ENCODE measurements at regions not wholly inside any gene's neighbourhood (a gene's known extent, or its start where the extent isn't known, plus 50 kb on each side); places are given as distances from the start of the nearest gene placed in this dataset.

DNA sequence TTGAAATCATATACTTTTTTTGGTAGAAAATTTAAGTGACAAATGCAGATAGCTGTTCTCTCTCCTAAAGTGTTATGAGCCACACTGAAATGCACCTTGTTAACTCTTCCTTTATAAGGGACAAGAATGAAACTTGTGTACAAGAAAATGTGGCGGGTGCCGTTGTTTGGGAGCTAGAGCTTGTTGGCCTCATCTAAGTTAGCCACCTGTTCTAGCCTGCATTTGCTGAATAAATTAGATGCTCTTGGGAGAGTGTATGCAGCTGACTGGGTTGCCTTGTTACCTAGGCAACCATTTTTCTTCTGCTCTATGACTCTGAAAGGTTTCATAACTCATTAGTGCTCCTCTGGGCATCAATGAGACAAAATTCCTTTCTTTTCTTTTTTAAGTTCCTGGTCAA lies 174.3 kb downstream of the TAF11L14 start:
- ChIA-PET CTCF (no interaction called here), POLR2A (no interaction called here)
- Histone ChIP-seq H3K9me3 (no peaks in the 10 kb centered on the region), H3K36me3 (ENCODE audit: control insufficient read depth in 2 of 2, extremely low read depth in 1 of 2, insufficient read depth in 1 of 2, low read length in 1 of 2) (no peaks in the 10 kb centered on the region), H3K27me3 (replicated peaks in 1 of 2; ENCODE audit: control insufficient read depth in 2 of 2, extremely low read depth in 1 of 2, insufficient read depth in 2 of 2, low read length in 1 of 2) (no peaks in the 10 kb centered on the region), H3K4me3 (ENCODE audit: control insufficient read depth in 1 of 2, extremely low read depth in 1 of 2, low read length in 1 of 2) (no peak overlapping the region), H3K4me1 (ENCODE audit: control insufficient read depth in 1 of 2, extremely low read depth in 1 of 2, insufficient read depth in 2 of 2, low read length in 2 of 2) (no peaks in the 10 kb centered on the region), H3K27ac (ENCODE audit: low read length) (no peak overlapping the region)
- 100% methylated on average over 1 of the region's 2 CpGs for WGBS (ENCODE audit: insufficient coverage)
- no peaks in the 10 kb centered on the region for H3K36me3 Mint-ChIP-seq
- DNase-seq (no peak), ATAC-seq (replicated peaks in 1 of 4) (no peak)
- peaks cover 8 to 15% (median 11%) of the 10 kb centered on the region in 3 donors for H3K9me3 Mint-ChIP-seq
- H3K27me3 Mint-ChIP-seq: no peaks in the 10 kb centered on the region
- no peaks in the 10 kb centered on the region for H3K4me1 Mint-ChIP-seq
- H3K27ac Mint-ChIP-seq: no peak overlapping the region
- no peak overlapping the region for H3K4me3 Mint-ChIP-seq

GRCh38 chr5:17810734-17811133 lies 176.5 kb downstream of the TAF11L14 start:
- Mint-ChIP-seq H3K27ac (no peak overlapping the region), H3K4me1 (no peaks in the 10 kb centered on the region)
- WGBS (ENCODE audit: insufficient coverage): no CpG with 5 or more reads among the region's 1 CpG

DNA sequence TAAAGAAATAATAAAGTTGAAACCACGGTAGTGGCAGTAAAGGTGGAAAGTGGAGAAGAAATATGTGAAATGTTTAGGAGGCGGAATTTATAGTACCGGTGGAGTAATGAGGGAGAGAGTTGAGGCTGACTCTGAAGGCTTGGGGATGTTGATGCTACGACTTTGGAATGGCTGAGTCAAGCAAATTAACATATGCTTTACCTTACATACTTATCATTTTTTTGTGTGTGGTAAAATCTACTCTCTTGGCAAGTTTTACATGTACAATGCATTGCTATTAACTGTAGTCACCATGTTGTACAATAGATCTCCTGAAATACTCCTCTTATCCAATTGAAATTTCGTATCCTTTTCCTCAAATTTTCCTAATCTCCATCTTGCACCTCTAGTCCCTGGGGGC lies 179.0 kb downstream of the TAF11L14 start:
- no peaks in the 10 kb centered on the region for H3K9me3 ChIP-seq
- no peaks in the 10 kb centered on the region for H3K4me1 ChIP-seq (ENCODE audit: control insufficient read depth in 1 of 2, extremely low read depth in 1 of 2, insufficient read depth in 2 of 2, low read length in 2 of 2)
- no peak overlapping the region for H3K4me3 ChIP-seq (ENCODE audit: control insufficient read depth in 1 of 2, extremely low read depth in 1 of 2, low read length in 1 of 2)
- no peak overlapping the region for H3K4me3 Mint-ChIP-seq
- no peak for ATAC-seq (replicated peaks in 1 of 4)
- DNase-seq: no peak
- H3K27ac ChIP-seq (ENCODE audit: low read length): no peak overlapping the region
- H3K9me3 Mint-ChIP-seq: peaks cover 0 to 5% (median 4%) of the 10 kb centered on the region in 3 donors
- H3K27ac Mint-ChIP-seq: no peak overlapping the region
- H3K36me3 ChIP-seq (ENCODE audit: control insufficient read depth in 2 of 2, extremely low read depth in 1 of 2, insufficient read depth in 1 of 2, low read length in 1 of 2): no peaks in the 10 kb centered on the region
- no peaks in the 10 kb centered on the region for H3K27me3 Mint-ChIP-seq
- H3K36me3 Mint-ChIP-seq: no peaks in the 10 kb centered on the region
- no peaks in the 10 kb centered on the region for H3K27me3 ChIP-seq (replicated peaks in 1 of 2; ENCODE audit: control insufficient read depth in 2 of 2, extremely low read depth in 1 of 2, insufficient read depth in 2 of 2, low read length in 1 of 2)
- no peaks in the 10 kb centered on the region for H3K4me1 Mint-ChIP-seq
- 87% methylated on average over 3 of the region's 5 CpGs for whole genome bisulfite sequencing (ENCODE audit: insufficient coverage)
- ChIA-PET POLR2A (no interaction called here), CTCF (no interaction called here)

More at GRCh38 chr5:17810734-17811133, 176.5 kb downstream of the TAF11L14 start:
- Histone ChIP-seq H3K27ac (ENCODE audit: low read length) (no peak overlapping the region), H3K9me3 (no peaks in the 10 kb centered on the region), H3K36me3 (ENCODE audit: control insufficient read depth in 2 of 2, extremely low read depth in 1 of 2, insufficient read depth in 1 of 2, low read length in 1 of 2) (no peaks in the 10 kb centered on the region), H3K27me3 (replicated peaks in 1 of 2; ENCODE audit: control insufficient read depth in 2 of 2, extremely low read depth in 1 of 2, insufficient read depth in 2 of 2, low read length in 1 of 2) (no peaks in the 10 kb centered on the region), H3K4me1 (ENCODE audit: control insufficient read depth in 1 of 2, extremely low read depth in 1 of 2, insufficient read depth in 2 of 2, low read length in 2 of 2) (no peaks in the 10 kb centered on the region), H3K4me3 (ENCODE audit: control insufficient read depth in 1 of 2, extremely low read depth in 1 of 2, low read length in 1 of 2) (no peak overlapping the region)
- Mint-ChIP-seq H3K4me3 (no peak overlapping the region), H3K9me3 (peaks cover 3 to 11% (median 11%) of the 10 kb centered on the region in 3 donors), H3K27me3 (no peaks in the 10 kb centered on the region), H3K36me3 (no peaks in the 10 kb centered on the region)
- DNase-seq (no peak), ATAC-seq (replicated peaks in 1 of 4) (no peak)
- CTCF ChIA-PET: no interaction called here
- POLR2A ChIA-PET: no interaction called here

DNA sequence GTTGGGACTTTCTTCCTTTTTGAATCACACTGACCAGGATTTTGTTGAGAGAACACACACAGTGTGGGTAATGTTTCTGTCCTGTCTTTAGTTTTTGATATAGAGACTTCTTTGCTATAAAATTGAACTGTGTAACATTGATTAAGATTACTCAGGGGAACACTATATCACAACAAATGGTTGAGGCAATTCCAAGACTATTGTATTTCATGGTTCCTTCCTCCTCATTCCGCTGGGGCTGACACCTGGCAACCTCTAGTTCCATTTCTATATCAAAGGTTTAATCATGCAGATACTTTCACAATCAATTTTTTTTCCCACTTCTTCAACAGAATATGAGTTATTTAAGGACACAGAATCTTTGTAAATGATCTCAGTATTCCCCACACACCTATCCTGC lies 182.2 kb downstream of the TAF11L14 start:
- POLR2A ChIA-PET: no interaction called here
- Histone ChIP-seq H3K36me3 (ENCODE audit: control insufficient read depth in 2 of 2, extremely low read depth in 1 of 2, insufficient read depth in 1 of 2, low read length in 1 of 2) (no peaks in the 10 kb centered on the region), H3K27me3 (replicated peaks in 1 of 2; ENCODE audit: control insufficient read depth in 2 of 2, extremely low read depth in 1 of 2, insufficient read depth in 2 of 2, low read length in 1 of 2) (no peaks in the 10 kb centered on the region), H3K4me3 (ENCODE audit: control insufficient read depth in 1 of 2, extremely low read depth in 1 of 2, low read length in 1 of 2) (no peak overlapping the region), H3K9me3 (no peaks in the 10 kb centered on the region), H3K27ac (ENCODE audit: low read length) (no peak overlapping the region), H3K4me1 (ENCODE audit: control insufficient read depth in 1 of 2, extremely low read depth in 1 of 2, insufficient read depth in 2 of 2, low read length in 2 of 2) (no peaks in the 10 kb centered on the region)
- no peak overlapping the region for H3K4me3 Mint-ChIP-seq
- H3K27ac Mint-ChIP-seq: no peak overlapping the region
- H3K9me3 Mint-ChIP-seq: peaks cover 4 to 15% (median 7%) of the 10 kb centered on the region in 3 donors
- no peaks in the 10 kb centered on the region for H3K36me3 Mint-ChIP-seq
- no peaks in the 10 kb centered on the region for H3K27me3 Mint-ChIP-seq
- no peak for ATAC-seq (replicated peaks in 1 of 4)
- DNase-seq: no peak
- CTCF ChIA-PET: no interaction called here
- H3K4me1 Mint-ChIP-seq: no peaks in the 10 kb centered on the region
- 60% methylated on average over 1 of the region's 1 CpG for WGBS (ENCODE audit: insufficient coverage)

GRCh38 chr5:17816944-17817343 lies 182.7 kb downstream of the TAF11L14 start:
- peaks cover 4 to 15% (median 7%) of the 10 kb centered on the region in 3 donors for H3K9me3 Mint-ChIP-seq
- ATAC-seq (replicated peaks in 1 of 4) (no peak), DNase-seq (no peak)
- H3K4me1 Mint-ChIP-seq: no peaks in the 10 kb centered on the region
- H3K27me3 Mint-ChIP-seq: no peaks in the 10 kb centered on the region
- H3K36me3 Mint-ChIP-seq: no peaks in the 10 kb centered on the region
- Histone ChIP-seq H3K9me3 (no peaks in the 10 kb centered on the region), H3K27me3 (replicated peaks in 1 of 2; ENCODE audit: control insufficient read depth in 2 of 2, extremely low read depth in 1 of 2, insufficient read depth in 2 of 2, low read length in 1 of 2) (no peaks in the 10 kb centered on the region), H3K4me1 (ENCODE audit: control insufficient read depth in 1 of 2, extremely low read depth in 1 of 2, insufficient read depth in 2 of 2, low read length in 2 of 2) (no peaks in the 10 kb centered on the region), H3K4me3 (ENCODE audit: control insufficient read depth in 1 of 2, extremely low read depth in 1 of 2, low read length in 1 of 2) (no peak overlapping the region), H3K27ac (ENCODE audit: low read length) (no peak overlapping the region), H3K36me3 (ENCODE audit: control insufficient read depth in 2 of 2, extremely low read depth in 1 of 2, insufficient read depth in 1 of 2, low read length in 1 of 2) (no peaks in the 10 kb centered on the region)
- no CpG with 5 or more reads among the region's 2 CpGs for WGBS (ENCODE audit: insufficient coverage)
- POLR2A ChIA-PET: no interaction called here
- H3K4me3 Mint-ChIP-seq: no peak overlapping the region
- CTCF ChIA-PET: no interaction called here
- H3K27ac Mint-ChIP-seq: no peak overlapping the region

DNA sequence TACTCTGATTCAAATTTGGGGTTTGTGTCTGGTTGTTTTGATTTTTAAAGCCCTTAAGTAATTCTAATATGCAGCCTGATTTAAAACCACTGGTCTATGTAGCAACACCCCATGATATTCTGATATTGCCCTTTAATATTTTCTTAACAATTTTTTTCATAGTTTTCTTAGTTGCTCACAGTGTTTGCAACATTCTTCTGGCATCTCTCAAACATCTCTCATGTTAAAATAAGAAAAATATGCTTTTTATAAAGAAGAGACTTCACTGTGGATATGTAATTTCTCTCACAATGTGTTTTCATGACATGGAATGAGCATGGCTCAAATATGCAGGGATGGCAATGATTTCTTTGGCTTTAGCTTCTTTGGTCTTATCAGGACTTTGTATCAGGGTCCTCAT lies 183.7 kb downstream of the TAF11L14 start:
- Histone ChIP-seq H3K27ac (ENCODE audit: low read length) (no peak overlapping the region), H3K4me1 (ENCODE audit: control insufficient read depth in 1 of 2, extremely low read depth in 1 of 2, insufficient read depth in 2 of 2, low read length in 2 of 2) (no peaks in the 10 kb centered on the region), H3K36me3 (ENCODE audit: control insufficient read depth in 2 of 2, extremely low read depth in 1 of 2, insufficient read depth in 1 of 2, low read length in 1 of 2) (no peaks in the 10 kb centered on the region), H3K27me3 (replicated peaks in 1 of 2; ENCODE audit: control insufficient read depth in 2 of 2, extremely low read depth in 1 of 2, insufficient read depth in 2 of 2, low read length in 1 of 2) (no peaks in the 10 kb centered on the region), H3K4me3 (ENCODE audit: control insufficient read depth in 1 of 2, extremely low read depth in 1 of 2, low read length in 1 of 2) (no peak overlapping the region), H3K9me3 (no peaks in the 10 kb centered on the region)
- ChIA-PET POLR2A (no interaction called here), CTCF (no interaction called here)
- Mint-ChIP-seq H3K4me1 (no peaks in the 10 kb centered on the region), H3K36me3 (no peaks in the 10 kb centered on the region), H3K4me3 (no peak overlapping the region), H3K9me3 (peaks cover 4 to 10% (median 7%) of the 10 kb centered on the region in 3 donors), H3K27ac (no peak overlapping the region), H3K27me3 (no peaks in the 10 kb centered on the region)
- no peak for DNase-seq
- no peak for ATAC-seq (replicated peaks in 1 of 4)

DNA sequence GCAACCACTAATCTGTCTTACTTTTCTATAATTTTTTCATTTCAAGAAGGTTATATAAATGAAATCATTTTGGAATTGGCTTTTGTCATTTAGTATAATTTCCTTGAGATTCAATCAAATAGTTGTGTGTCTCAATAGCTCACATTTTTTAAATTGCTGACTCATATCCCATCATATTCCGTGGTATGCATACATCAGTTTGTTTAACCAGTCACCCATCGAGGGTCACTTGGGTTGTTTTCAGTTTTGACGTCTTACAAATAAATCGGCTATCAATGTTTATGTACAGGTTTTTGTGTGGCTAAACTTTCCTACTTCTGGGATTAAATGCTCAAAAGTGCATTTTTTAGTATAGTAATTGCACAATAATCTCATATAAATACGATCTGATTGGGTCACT lies 185.5 kb downstream of the TAF11L14 start:
- CTCF ChIA-PET: no interaction called here
- H3K4me1 Mint-ChIP-seq: no peaks in the 10 kb centered on the region
- H3K9me3 Mint-ChIP-seq: peaks cover 14 to 19% (median 18%) of the 10 kb centered on the region in 3 donors
- no peaks in the 10 kb centered on the region for H3K36me3 Mint-ChIP-seq
- no peaks in the 10 kb centered on the region for H3K4me1 ChIP-seq (ENCODE audit: control insufficient read depth in 1 of 2, extremely low read depth in 1 of 2, insufficient read depth in 2 of 2, low read length in 2 of 2)
- no peaks in the 10 kb centered on the region for H3K27me3 Mint-ChIP-seq
- no peak overlapping the region for H3K4me3 ChIP-seq (ENCODE audit: control insufficient read depth in 1 of 2, extremely low read depth in 1 of 2, low read length in 1 of 2)
- no peaks in the 10 kb centered on the region for H3K36me3 ChIP-seq (ENCODE audit: control insufficient read depth in 2 of 2, extremely low read depth in 1 of 2, insufficient read depth in 1 of 2, low read length in 1 of 2)
- ATAC-seq (replicated peaks in 1 of 4): no peak
- WGBS (ENCODE audit: insufficient coverage): no CpG with 5 or more reads among the region's 5 CpGs
- no peak for DNase-seq
- POLR2A ChIA-PET: no interaction called here
- no peaks in the 10 kb centered on the region for H3K9me3 ChIP-seq
- no peak overlapping the region for H3K27ac ChIP-seq (ENCODE audit: low read length)
- no peaks in the 10 kb centered on the region for H3K27me3 ChIP-seq (replicated peaks in 1 of 2; ENCODE audit: control insufficient read depth in 2 of 2, extremely low read depth in 1 of 2, insufficient read depth in 2 of 2, low read length in 1 of 2)
- no peak overlapping the region for H3K4me3 Mint-ChIP-seq
- H3K27ac Mint-ChIP-seq: no peak overlapping the region

Data from T-cell (primary cell).